ENCODE measurements at regions not wholly inside any gene's neighbourhood (a gene's known extent, or its start where the extent isn't known, plus 50 kb on each side); places are given as distances from the start of the nearest gene placed in this dataset.

- CTCF ChIA-PET = no interaction called here
- Histone ChIP-seq H3K9me3 (replicated peaks; ENCODE audit: control insufficient read depth, insufficient read depth, low read length) (no peaks in the 10 kb centered on the region), H4K20me1 (replicated peaks; ENCODE audit: control insufficient read depth, extremely low read depth, insufficient read depth, low read length) (no peaks in the 10 kb centered on the region), H3K9ac (replicated peaks; ENCODE audit: extremely low read depth, insufficient read depth, low read length) (no peak overlapping the region), H3K4me3 (replicated peaks in 1 of 3; ENCODE audit: insufficient read depth in 1 of 3, low read depth in 1 of 3, low read length in 3 of 3) (no peak overlapping the region), H3K4me2 (ENCODE audit: insufficient read depth, low read length) (no peak overlapping the region), H3K4me1 (ENCODE audit: control insufficient read depth, extremely low read depth, insufficient read depth, low read length) (no peaks in the 10 kb centered on the region), H3K79me2 (ENCODE audit: control insufficient read depth, insufficient read depth, low read length) (no peaks in the 10 kb centered on the region), H3K27ac (ENCODE audit: insufficient read depth, low read depth, low read length) (no peak overlapping the region), H3K27me3 (ENCODE audit: control insufficient read depth in 2 of 2, insufficient read depth in 2 of 2, low read length in 2 of 2) (no peaks in the 10 kb centered on the region), H2AFZ (ENCODE audit: low read depth, low read length) (no peak overlapping the region), H3K36me3 (ENCODE audit: control insufficient read depth in 2 of 2, extremely low read depth in 1 of 2, insufficient read depth in 2 of 2, low read length in 2 of 2) (no peaks in the 10 kb centered on the region), H3K9me1 (replicated peaks; ENCODE audit: control insufficient read depth, extremely low read depth, insufficient read depth, low read length) (no peaks in the 10 kb centered on the region)
- DNase-seq (ENCODE audit: low read depth, low spot score) = no peak
- intact Hi-C loops (cut with micrococcal nuclease) = no loop called here
- POLR2A ChIA-PET = no interaction called here
- FAIRE-seq = no peak
- BruUV-seq (replicated peaks) = no TSS peak
- dilution Hi-C loops (cut with MboI; ENCODE audit: extremely low pct_ligation_motif_present, low sequenced_read_pairs) = no loop called here
- TF ChIP-seq JUN (IDR thresholded peaks at IDR 0.05; ENCODE audit: borderline replicate concordance, insufficient read depth, insufficient read length, low read depth) (no peak), POLR2AphosphoS5 (IDR thresholded peaks at IDR 0.05; ENCODE audit: insufficient read depth, low read depth, low read length) (no peak)
These were observed 337.6 kb downstream of the DHX35 start for GRCh38 chr20:39299783-39300182.

- ChIA-PET CTCF (no interaction called here), POLR2A (no interaction called here)
- no peaks in the 10 kb centered on the region for H3K9me1 ChIP-seq (replicated peaks; ENCODE audit: control insufficient read depth, extremely low read depth, insufficient read depth, low read length)
- H3K79me2 ChIP-seq (ENCODE audit: control insufficient read depth, insufficient read depth, low read length) = no peaks in the 10 kb centered on the region
- H3K36me3 ChIP-seq (ENCODE audit: control insufficient read depth in 2 of 2, extremely low read depth in 1 of 2, insufficient read depth in 2 of 2, low read length in 2 of 2) = no peaks in the 10 kb centered on the region
- FAIRE-seq (no peak), DNase-seq (ENCODE audit: low read depth, low spot score) (no peak)
- H3K4me3 ChIP-seq (replicated peaks in 1 of 3; ENCODE audit: insufficient read depth in 1 of 3, low read depth in 1 of 3, low read length in 3 of 3) = no peak overlapping the region
- no peaks in the 10 kb centered on the region for H3K4me1 ChIP-seq (ENCODE audit: control insufficient read depth, extremely low read depth, insufficient read depth, low read length)
- H4K20me1 ChIP-seq (replicated peaks; ENCODE audit: control insufficient read depth, extremely low read depth, insufficient read depth, low read length) = no peaks in the 10 kb centered on the region
- TF ChIP-seq FOS (IDR thresholded peaks at IDR 0.05; ENCODE audit: borderline replicate concordance, insufficient read depth, low read length) (no peak), EZH2 (IDR thresholded peaks at IDR 0.05; ENCODE audit: borderline replicate concordance, low read depth, low read length, severe bottlenecking) (no peak), JUN (IDR thresholded peaks at IDR 0.05; ENCODE audit: borderline replicate concordance, insufficient read depth, insufficient read length, low read depth) (no peak), GATA2 (IDR thresholded peaks at IDR 0.05; ENCODE audit: insufficient read depth, insufficient read length, low read depth, low read length) (no peak), POLR2A (IDR thresholded peaks at IDR 0.05; ENCODE audit: low read depth, low read length) (no peak), CTCF (IDR thresholded peaks at IDR 0.05; ENCODE audit: extremely low read depth in 1 of 2, insufficient read depth in 1 of 2, low read depth in 1 of 2, low read length in 2 of 2) (no peak), MYC (IDR thresholded peaks at IDR 0.05; ENCODE audit: low read depth, low read length) (no peak), MAX (IDR thresholded peaks at IDR 0.05; ENCODE audit: insufficient read depth, insufficient read length) (no peak), POLR2AphosphoS5 (IDR thresholded peaks at IDR 0.05; ENCODE audit: insufficient read depth, low read depth, low read length) (no peak)
- no TSS peak for BruUV-seq (replicated peaks)
- H3K9ac ChIP-seq (replicated peaks; ENCODE audit: extremely low read depth, insufficient read depth, low read length) = no peak overlapping the region
- no peak overlapping the region for H3K4me2 ChIP-seq (ENCODE audit: insufficient read depth, low read length)
- dilution Hi-C loops (cut with MboI; ENCODE audit: extremely low pct_ligation_motif_present, low sequenced_read_pairs) (no loop called here), intact Hi-C loops (cut with micrococcal nuclease) (no loop called here)
- no peaks in the 10 kb centered on the region for H3K9me3 ChIP-seq (replicated peaks; ENCODE audit: control insufficient read depth, insufficient read depth, low read length)
- H2AFZ ChIP-seq (ENCODE audit: low read depth, low read length) = no peak overlapping the region
- H3K27ac ChIP-seq (ENCODE audit: insufficient read depth, low read depth, low read length) = no peak overlapping the region
- H3K27me3 ChIP-seq (ENCODE audit: control insufficient read depth in 2 of 2, insufficient read depth in 2 of 2, low read length in 2 of 2) = no peaks in the 10 kb centered on the region
These were observed 336.7 kb downstream of the DHX35 start for GRCh38 chr20:39298571-39299506.
